GM19351 (cell line): ENCODE measurements at regions not wholly inside any gene's neighbourhood (a gene's known extent, or its start where the extent isn't known, plus 50 kb on each side); places are given as distances from the start of the nearest gene placed in this dataset.

ENCODE experiments used
- ATAC-seq: cut with Tn5 transposase; IDR thresholded peaks from one replicate; pipeline ENCODE4 v1.9.1; 2021; ENCODE audit warnings: mild to moderate bottlenecking, moderate library complexity; ENCODE audit not compliant: unreplicated experiment

DNA sequence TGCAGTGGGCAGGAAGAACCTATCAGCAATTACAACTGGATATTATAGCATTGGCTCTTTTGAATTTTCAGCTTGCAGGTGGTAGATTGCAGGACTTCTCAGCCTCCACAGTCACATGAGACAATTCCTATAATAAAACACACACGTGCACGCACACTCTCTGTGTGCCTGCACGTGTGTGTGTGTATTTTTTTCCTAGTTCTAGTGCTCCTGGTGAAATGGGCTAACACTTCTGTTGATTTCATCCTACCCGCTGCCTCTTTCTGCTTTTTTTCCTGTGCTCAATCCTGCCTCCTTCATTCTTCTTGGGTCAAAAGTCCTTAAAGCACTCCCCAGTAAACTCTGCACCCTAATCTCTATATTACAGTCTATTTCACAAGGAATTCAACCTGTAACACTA is 320.1 kb downstream of the OSTF1 start:
- no peak for ATAC-seq

DNA sequence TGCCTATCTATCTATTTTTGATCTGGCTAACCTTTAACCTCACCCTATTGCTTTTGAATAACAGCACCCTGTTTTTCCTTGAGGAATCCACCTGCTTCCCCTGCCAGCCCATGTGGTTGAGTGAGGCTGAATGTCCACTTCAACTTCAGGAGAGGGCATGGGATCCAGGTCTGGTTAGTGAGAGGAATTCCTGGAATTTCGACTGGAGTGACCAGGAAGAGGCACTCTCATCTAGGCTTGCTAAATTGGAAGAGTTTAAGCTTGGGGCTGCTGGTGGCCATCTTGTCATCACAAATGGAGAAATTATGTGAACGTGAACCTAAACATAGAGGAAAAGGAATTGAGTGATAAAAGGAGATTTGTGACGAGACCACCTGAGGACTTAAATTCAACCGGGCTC is 322.1 kb downstream of the OSTF1 start:
- no peak for ATAC-seq

DNA sequence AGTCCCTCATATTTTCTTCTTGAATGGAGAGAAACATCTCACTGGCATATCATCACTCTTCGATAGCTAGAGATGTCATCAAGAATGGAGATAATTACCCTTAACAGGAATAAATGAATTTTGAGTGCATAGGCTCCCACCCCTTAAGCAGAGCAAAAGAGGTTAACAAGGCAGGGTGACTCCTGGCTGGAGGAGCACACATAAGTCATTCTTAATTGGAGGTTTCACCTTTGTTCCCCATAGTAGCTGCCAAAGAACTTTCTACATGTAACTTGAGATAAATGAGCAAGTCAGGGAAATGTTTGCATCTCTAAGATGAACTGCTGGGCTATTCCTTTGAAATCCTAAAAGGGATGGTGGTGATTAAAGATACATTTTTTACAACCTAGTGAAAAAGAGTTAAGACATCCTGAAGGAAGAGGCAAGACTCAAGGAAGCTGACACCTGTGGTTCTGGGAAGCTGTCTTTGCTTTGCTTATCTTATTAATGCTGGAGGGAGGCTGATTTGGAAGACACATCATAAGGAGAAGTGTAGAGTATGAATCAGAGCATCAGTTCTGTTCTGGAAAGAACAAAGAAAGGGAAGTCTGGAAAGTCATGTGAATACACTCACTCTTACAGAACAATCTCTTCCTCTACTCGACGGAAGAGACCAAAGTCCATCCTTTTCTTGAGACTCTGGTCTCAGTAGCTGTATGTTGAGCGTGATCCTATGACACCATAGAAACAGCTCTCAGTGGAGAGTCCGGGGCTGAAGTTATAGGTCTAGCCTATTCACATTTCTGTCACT is 326.3 kb downstream of the OSTF1 start:
- no peak for ATAC-seq

DNA sequence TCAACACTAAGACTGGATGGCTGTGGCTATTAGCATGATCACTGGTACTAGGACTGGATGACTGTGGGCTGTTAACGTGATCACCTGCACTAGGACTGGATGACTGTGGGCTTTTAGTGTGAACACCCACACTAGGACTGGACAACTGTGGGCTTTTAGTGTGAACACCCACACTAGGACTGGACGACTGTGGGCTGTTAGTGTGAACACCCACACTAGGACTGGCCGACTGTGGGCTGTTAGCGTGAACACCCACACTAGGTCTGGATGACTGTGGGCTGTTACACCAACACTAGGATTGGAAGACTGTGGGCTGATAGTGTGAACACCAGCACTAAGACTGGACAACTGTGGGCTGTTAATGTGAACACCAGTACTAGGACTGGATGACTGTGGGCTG is 329.2 kb downstream of the OSTF1 start:
- no peak for ATAC-seq

DNA sequence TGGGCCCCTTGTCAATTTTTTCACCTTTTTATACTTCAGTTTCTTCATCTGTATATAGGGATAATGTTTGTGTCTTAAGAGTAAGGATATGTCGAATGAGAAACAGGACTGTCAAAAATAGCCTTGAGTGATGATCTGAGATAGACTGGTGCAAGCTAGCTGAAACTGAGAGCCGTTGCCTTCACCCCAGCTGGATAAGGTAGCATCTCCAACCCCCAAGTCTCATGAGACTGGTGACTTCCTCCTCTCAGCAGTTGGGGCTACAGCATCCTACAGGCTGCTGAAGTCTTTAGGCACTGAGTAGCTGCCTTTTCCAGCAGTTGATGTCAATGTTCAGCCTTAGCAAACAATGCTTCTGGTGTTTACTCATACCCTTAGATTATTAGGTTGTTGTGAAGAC is 330.2 kb downstream of the OSTF1 start:
- peak; percentile 90 for ATAC-seq

DNA sequence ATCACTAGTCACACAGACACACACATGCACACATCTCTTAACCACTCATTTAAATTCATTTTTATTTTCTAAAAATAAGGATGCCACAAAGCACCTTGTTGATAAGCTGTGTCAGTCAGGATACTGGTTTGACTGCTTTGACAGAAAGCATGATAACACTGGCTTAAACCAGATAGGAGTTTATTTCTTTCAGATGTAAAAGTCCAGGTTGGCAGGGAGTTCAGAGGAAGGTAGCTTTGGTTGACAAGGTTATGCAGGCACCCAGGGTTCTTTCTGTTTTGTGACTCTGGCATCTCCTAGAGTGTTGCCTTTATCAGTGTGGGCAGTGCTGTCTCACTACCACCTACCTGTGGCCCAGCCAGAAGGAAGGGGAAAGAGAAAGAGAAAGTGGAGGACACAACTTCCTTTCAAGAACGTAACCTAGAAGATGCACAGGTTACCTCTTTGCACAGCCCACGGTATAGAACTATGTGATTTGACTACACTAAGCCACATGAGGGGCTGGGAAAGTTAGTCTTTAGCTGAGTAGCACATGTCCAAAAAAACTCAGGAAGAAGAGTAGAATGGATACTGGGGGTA is 334.7 kb downstream of the OSTF1 start:
- peak; percentile 69 for ATAC-seq

DNA sequence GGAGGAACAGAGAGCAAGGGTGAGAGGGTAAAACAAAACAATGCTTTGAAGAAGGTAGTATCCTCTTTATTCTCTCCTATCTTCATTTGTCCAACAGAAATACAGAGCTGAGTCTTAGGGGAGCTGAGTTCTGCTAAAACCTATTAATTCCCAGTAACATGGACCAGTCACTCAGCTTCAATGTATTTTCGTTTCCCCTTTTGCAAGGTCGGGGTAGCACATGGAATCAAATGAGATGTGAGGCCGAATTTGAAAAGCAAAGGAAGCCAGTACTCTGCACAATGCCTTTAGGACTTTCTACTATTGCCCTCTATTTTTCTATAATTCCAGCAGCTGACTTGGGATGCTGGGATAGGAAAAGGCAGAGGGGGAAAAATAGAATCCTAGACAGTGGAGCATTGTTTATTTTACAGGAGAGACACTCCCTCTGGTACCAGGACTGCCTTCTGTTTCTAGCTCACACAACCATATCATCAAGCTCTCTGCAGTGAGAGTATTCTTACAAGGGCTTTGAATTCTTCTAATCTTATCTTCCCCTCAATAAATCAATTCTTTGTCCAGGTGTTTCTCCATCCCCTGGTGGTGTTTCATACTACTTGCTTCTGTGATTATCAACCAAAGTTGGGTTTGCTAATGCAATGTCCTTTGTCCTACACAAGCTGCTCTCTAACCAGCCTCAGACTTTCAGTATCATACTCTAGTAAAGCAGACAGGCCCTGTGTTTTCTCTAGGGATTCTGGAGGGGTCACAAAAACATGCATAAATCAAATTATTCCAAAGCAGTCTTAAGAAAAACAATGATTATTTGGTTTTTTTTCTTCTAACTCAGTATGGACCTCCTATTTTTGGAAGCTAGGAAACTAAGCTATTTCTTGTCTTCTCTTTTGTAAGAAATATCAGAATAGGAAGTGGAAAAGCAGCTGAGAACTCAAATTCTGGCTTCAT is 341.5 kb downstream of the OSTF1 start:
- ATAC-seq = peak; percentile 62

DNA sequence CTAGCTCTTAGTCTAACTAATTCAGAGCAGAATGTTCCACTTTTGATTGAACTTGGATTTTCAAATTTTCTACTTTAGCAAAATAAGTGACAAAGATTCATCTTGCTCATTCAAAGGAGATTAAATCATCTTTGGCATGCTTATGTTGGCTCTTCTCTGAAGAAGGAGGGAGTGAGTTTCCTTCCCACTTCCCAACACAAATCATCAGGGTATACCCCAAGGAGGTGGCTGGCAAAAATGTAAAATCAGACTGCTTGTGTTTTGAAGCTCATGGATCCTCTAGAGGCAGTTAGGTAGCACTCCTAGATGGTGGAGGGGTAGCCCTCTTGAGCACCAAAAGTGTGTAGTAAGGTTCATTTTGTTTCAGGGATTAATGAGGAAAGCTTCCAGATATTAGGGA is 343.1 kb downstream of the OSTF1 start:
- ATAC-seq = no peak

DNA sequence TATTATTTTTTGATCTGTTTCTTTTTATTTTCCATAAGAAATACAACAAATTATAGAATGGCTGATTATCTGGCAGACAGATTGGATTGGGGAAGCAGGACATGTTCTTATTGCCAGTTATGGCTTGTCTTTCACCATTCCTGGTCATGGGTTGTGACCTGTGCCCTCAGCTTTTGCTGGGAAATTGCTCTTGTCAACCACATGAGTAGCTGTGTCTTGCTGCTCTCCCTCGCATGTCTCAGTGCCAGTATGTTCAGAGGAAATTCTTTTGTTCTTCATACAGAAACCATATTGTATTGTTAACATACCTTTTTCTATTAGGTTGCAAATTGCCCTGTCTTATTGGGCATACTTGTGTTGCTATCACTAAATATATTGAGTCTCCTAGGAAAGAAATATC is 344.1 kb downstream of the OSTF1 start:
- no peak for ATAC-seq

DNA sequence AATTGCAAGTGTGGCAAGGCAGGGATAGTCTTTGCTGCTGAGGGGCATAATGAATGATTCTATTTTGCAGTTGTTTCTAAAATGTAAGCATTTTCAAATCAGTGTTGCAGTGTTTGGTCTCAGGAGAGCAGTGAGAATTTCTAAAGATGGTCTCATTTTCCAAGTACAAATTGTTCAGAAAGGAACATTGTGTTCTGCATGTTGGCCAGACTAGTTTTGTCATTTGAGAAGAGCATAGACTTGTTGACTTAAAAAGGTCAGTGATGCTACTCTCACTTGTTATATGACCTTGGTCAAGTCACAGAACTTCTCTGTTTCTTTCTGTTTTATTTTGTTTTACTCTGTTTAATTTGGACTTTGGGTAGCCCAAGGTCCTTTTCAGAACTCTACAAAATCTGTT is 344.6 kb downstream of the OSTF1 start:
- ATAC-seq = no peak

DNA sequence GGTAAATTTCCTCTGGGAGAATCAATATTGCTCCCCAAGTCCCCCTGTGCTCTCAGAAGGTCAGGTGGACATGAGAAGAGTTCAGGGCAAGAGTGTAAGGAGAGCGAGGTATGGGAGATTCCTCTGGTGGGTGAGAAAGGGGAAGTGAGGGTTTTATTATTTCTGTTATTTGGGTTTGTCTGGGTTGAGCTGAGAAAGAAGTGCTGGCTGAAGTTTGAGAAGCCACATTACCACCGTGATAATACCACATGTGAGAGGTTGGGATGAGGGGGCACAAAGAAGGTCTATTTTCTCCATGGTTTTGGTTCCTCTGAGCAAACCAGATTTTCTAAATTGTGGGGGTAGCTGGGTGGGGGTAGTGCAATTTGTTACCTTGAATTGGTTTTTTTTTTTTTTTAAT is 350.4 kb downstream of the OSTF1 start:
- peak; percentile 88 for ATAC-seq

DNA sequence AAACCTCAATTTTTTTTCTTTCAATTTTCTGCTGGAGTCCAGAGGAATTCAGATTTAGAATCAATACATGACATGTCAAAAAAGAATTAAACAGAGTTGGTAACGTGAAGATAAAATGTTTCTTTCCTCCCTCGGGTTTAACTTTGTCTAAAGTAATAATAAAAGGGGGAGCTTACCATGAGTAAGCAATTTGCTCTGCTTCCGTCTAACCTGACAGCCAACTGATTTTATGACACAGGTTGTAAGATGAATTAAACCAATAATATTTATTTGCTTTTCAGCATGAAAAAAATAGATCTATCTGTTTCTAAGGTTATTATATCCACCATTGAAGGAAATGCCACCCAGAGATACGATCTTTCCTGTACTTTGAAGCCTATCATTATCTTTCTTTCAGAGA is 352.6 kb downstream of the OSTF1 start:
- ATAC-seq = no peak

DNA sequence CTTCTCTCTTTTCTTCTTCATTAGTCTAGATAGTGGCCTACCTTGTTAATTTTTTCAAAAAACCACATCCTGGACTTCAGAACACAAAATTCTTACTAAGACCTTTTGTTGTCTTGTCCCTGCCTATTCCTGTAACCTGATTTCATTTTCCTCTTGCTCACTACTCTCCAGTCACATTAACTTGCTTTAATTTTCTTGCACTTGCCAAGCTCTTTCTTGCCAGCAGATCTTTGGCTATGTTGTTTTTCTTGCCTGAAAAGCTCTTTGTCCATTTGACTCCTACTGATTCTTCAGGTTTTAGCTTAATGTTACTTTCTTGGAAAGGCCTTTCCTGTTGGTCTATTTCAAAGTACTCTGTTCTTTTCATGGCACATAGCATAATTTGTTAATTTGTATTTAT is 356.8 kb downstream of the OSTF1 start:
- no peak for ATAC-seq

DNA sequence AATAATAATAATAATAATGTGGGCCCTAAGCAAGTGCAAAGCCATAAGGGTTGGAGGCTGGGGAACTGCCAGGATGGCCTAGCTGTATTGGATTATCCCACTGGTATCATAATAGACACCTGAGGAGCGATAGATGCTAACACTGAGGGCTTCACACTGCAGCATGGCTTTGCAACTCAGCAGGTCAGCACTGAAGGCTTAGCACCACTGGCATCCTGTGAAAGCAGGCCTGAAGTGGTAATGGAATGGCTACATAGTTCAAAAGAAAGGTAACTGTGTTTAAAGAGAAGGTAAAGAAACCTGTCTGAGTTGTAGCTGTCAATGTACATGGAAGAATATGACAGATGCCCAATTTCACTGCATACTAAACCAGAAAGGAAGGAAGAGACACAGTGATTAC is 359.0 kb downstream of the OSTF1 start:
- no peak for ATAC-seq

DNA sequence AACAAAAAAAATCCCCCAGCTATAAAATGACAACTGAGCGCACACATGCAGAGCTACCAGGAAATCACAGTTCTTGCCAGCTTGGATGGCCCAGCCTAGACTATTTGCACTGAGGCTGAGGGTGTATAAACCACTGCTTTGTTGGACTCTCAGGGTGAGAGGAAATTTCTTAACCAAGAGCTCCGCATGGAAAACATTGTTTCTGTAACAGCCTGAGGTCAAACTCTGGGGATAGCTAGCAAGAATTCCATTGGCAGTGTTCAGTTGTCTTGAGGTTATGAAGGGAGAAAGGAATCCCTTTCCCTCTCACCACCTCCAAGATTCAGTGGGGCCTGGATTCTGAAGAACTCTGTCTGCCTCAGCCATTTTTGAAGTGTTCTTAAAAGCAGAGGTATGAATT is 360.0 kb downstream of the OSTF1 start:
- ATAC-seq = no peak

DNA sequence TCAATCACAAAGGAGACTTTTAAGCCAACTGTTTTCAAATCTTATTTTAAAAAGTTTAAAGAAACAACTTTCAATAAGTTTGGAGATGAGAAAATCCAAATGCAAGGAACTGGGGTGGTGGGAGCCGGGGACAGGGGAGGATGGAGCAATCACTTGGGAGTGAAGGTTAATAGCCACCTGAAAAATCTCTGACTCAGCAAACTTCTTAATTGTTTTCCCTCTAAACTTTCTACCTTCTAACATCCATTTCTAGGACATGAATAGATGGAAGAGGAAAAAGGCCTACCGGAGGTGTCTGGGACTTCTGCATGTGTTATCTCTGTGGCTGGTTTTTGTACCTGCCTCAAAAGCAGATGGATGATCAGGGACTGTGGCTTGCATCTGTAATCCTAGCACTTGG is 360.6 kb downstream of the OSTF1 start:
- no peak for ATAC-seq

DNA sequence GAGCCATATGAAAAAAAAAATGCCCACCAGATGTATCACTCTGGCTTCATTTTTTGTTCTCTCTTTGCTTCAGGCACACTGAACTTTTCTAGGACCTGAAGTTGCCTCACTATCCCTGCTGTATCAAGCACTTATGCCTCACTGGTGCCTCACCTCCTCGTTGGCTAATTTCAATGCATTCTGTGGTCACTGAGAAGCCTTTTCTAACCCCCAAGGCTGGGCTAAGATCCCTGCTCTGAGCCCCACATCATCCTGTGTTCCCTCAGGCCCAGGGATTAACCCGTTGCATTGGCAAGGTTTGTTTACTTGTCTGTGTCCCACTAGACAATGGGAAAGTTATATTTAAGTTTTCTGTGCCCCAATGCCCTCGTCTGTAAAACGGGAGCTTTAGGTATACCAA is 362.7 kb downstream of the OSTF1 start:
- no peak for ATAC-seq

DNA sequence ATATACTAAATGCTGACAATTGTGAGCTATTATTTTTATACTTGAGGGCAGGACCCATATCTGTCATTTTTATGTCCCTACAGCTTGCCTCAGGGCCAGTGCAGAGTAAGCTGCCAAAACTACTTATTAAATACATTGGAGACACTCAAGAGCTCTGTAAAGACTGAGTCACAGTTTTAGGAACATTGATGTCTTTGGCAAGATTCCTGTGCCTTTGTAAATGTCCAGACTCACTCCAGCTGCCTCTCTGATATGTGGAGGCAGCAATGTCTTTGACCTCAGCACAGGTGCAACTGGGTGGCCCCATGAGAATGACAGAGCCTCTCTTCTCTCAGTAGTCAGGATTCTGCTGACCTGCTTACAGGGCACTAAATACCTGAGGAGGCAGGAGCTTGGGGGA is 363.2 kb downstream of the OSTF1 start:
- ATAC-seq = no peak

DNA sequence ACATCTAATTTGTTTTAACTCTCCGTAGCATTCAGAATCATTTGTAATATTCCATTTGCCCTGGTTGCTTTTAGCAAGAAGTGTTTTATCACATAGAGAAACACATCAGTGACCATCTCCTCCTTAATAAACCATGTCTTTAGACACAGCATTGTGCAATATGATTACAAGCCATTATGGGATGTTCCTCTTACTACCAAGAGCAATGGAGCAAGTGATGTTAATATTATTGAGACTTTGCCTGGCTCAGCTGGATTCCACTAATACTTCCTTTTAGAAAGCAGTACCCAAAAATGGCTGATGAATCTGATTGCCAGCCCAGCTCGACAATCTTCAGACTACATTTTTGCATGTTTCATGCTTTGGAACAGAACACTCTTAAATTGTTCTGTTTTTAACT is 364.2 kb downstream of the OSTF1 start:
- no peak for ATAC-seq

DNA sequence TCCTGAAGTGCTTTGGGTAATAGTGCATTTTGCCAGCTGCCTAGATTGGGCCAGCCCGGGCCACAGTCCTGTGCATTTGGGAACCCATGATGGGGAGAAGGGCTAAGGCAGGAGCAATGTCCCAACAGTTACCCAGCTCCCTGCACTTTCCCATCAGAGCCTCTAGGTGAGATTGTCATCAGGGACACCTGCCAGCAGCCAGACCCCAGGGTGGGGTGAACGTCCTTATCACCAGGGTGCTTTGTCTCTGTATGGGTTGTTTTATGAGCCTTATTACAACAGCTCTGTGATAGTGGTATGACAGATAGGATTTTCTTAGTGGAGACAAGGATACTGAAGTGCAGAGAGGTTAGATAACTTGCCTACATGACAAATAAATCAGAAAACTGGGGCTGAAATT is 365.7 kb downstream of the OSTF1 start:
- ATAC-seq = no peak

DNA sequence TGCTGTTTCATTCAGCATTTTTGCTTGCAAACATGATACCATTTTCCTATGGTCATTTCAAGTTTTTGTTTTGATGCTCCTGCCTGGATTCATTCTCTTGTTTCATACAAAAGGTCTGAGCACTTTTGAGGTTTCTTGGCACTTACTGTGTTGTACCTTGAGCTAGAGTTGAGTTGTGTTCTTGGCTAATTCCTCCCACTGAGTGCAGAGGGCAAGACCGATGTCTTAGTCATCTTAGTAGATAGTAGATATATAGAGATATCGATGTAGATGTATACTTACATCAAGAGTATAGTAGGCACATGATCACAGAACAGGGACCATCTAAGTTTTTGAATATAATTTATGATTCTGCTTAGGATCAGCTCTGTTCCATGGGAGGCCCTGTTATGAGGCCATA is 366.6 kb downstream of the OSTF1 start:
- ATAC-seq = no peak

DNA sequence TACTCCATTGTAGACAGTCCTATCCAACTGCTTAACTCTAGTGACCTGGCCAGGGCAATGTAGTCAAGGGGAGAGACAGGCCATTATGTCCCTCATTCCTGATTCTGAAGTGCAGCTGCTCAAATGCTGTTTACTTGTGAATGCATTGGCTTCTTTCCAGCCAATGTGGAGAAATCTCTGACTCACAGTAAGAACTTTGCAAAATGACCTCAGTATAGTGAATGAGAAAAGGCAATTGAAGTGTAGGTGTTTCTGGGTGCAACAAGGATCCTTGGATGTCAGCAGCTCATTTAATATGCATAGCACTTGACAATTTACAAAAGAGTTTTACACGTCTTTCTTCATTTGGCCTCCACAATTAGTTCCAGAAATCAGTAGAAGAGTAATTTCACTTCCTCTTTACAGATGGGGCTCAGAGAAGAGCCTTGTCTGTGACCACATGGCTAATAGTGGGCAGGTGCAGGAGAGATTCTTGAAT is 367.2 kb downstream of the OSTF1 start:
- peak; percentile 98 for ATAC-seq
